ENCODE measurements at regions not wholly inside any gene's neighbourhood (a gene's known extent, or its start where the extent isn't known, plus 50 kb on each side); places are given as distances from the start of the nearest gene placed in this dataset.

DNA sequence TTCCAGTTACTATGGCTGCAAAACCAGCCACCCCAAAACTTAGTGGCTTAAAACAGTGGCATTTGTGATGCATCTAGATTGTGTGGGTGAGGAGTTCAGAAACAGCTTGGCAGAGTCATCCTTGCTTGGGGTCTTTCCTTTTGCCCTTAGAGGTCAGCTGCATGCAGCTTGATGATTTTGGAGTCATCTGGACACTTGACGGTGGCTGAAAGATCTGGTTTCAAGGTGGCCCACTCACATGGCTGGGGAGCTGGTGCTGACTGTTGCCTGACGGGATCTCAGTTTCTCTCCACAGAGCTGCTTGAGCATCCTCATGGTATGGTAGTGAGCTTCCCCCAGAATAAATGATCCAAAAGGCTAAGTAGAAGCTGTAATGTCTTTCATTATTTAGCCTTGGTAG, 191.3 kb upstream of the GALNT17 start:
- TF ChIP-seq, protein P1, sequence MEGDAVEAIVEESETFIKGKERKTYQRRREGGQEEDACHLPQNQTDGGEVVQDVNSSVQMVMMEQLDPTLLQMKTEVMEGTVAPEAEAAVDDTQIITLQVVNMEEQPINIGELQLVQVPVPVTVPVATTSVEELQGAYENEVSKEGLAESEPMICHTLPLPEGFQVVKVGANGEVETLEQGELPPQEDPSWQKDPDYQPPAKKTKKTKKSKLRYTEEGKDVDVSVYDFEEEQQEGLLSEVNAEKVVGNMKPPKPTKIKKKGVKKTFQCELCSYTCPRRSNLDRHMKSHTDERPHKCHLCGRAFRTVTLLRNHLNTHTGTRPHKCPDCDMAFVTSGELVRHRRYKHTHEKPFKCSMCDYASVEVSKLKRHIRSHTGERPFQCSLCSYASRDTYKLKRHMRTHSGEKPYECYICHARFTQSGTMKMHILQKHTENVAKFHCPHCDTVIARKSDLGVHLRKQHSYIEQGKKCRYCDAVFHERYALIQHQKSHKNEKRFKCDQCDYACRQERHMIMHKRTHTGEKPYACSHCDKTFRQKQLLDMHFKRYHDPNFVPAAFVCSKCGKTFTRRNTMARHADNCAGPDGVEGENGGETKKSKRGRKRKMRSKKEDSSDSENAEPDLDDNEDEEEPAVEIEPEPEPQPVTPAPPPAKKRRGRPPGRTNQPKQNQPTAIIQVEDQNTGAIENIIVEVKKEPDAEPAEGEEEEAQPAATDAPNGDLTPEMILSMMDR (IDR thresholded peaks at IDR 0.05; ENCODE audit: low read depth, low read length) = no peak
- no peak for TF ChIP-seq EZH2phosphoT487 (IDR thresholded peaks at IDR 0.05; ENCODE audit: low read depth)
